Jurkat, Clone E6-1 (cell line): ENCODE measurements at regions not wholly inside any gene's neighbourhood (a gene's known extent, or its start where the extent isn't known, plus 50 kb on each side); places are given as distances from the start of the nearest gene placed in this dataset.
"Not testable (repeated sequence)": the region's sequence is repeated elsewhere in the genome, so short reads cannot be mapped to it uniquely, and the experiment has no call there.

Source experiments
- DNase-seq: peaks from one replicate; pipeline ENCODE4 v3.0.0-alpha.2; 2011; ENCODE audit warnings: low read depth, low spot score
- H3K4me3 ChIP-seq: 2 replicates; pipeline ENCODE4 v1.5.1; 2011; ENCODE audit warnings: mild to moderate bottlenecking, low read length, control low read depth, moderate library complexity

- DNase-seq, H3K4me3 ChIP-seq: not testable (repeated sequence)
Observed at GRCh38 chr18:11479031-11479430, 130.4 kb upstream of the SLC35G4 start.

GRCh38 chr18:11470941-11471340 lies 138.5 kb upstream of the SLC35G4 start:
- no peak overlapping the region for H3K4me3 ChIP-seq
- DNase-seq: peak; percentile 3

- no peak overlapping the region for H3K4me3 ChIP-seq
- no peak for DNase-seq
Observed at GRCh38 chr18:11468617-11469016, 140.8 kb upstream of the SLC35G4 start.

GRCh38 chr18:11468120-11468519 lies 141.3 kb upstream of the SLC35G4 start:
- DNase-seq: no peak

GRCh38 chr18:11467611-11468010 lies 141.8 kb upstream of the SLC35G4 start:
- DNase-seq: no peak
- H3K4me3 ChIP-seq: no peak overlapping the region

More at GRCh38 chr18:11468120-11468519, 141.3 kb upstream of the SLC35G4 start:
- no peak overlapping the region for H3K4me3 ChIP-seq

- DNase-seq: no peak
- H3K4me3 ChIP-seq: no peak overlapping the region
Observed at GRCh38 chr18:11464129-11464528, 145.3 kb upstream of the SLC35G4 start.

GRCh38 chr18:11458447-11458846 lies 150.9 kb upstream of the SLC35G4 start:
- no peak overlapping the region for H3K4me3 ChIP-seq
- DNase-seq: no peak

- DNase-seq, H3K4me3 ChIP-seq: not testable (repeated sequence)
Observed at GRCh38 chr18:11457853-11458252, 151.5 kb upstream of the SLC35G4 start.

GRCh38 chr18:11454040-11454439 lies 155.4 kb upstream of the SLC35G4 start:
- no peak overlapping the region for H3K4me3 ChIP-seq
- no peak for DNase-seq

GRCh38 chr18:11444169-11444568 lies 165.2 kb upstream of the SLC35G4 start:
- DNase-seq, H3K4me3 ChIP-seq: not testable (repeated sequence)

- no peak for DNase-seq
- H3K4me3 ChIP-seq: no peak overlapping the region
Observed at GRCh38 chr18:11437046-11437445, 172.3 kb upstream of the SLC35G4 start.

- no peak for DNase-seq
- no peak overlapping the region for H3K4me3 ChIP-seq
Observed at GRCh38 chr18:11432360-11432811, 177.0 kb upstream of the SLC35G4 start.

GRCh38 chr18:11429876-11430275 lies 179.5 kb upstream of the SLC35G4 start:
- no peak overlapping the region for H3K4me3 ChIP-seq
- DNase-seq: no peak

GRCh38 chr18:11425211-11425610 lies 184.2 kb upstream of the SLC35G4 start:
- no peak overlapping the region for H3K4me3 ChIP-seq
- no peak for DNase-seq

GRCh38 chr18:11419338-11419737 lies 190.1 kb upstream of the SLC35G4 start:
- no peak overlapping the region for H3K4me3 ChIP-seq
- no peak for DNase-seq

GRCh38 chr18:11412811-11413210 lies 196.6 kb upstream of the SLC35G4 start:
- H3K4me3 ChIP-seq: no peak overlapping the region
- no peak for DNase-seq

GRCh38 chr18:11411048-11411447 lies 198.3 kb upstream of the SLC35G4 start:
- no peak for DNase-seq
- H3K4me3 ChIP-seq: no peak overlapping the region

GRCh38 chr18:11408555-11409065 lies 200.8 kb upstream of the SLC35G4 start:
- H3K4me3 ChIP-seq: no peak overlapping the region
- DNase-seq: no peak

- no peak overlapping the region for H3K4me3 ChIP-seq
- no peak for DNase-seq
Observed at GRCh38 chr18:11407940-11408339, 201.5 kb upstream of the SLC35G4 start.

GRCh38 chr18:11405804-11406203 lies 203.6 kb upstream of the SLC35G4 start:
- no peak for DNase-seq
- H3K4me3 ChIP-seq: no peak overlapping the region

GRCh38 chr18:11400703-11401102 lies 208.7 kb upstream of the SLC35G4 start:
- no peak for DNase-seq

GRCh38 chr18:11398625-11399024 lies 210.8 kb upstream of the SLC35G4 start:
- no peak for DNase-seq

More at GRCh38 chr18:11400703-11401102, 208.7 kb upstream of the SLC35G4 start:
- H3K4me3 ChIP-seq: no peak overlapping the region

More at GRCh38 chr18:11398625-11399024, 210.8 kb upstream of the SLC35G4 start:
- H3K4me3 ChIP-seq: no peak overlapping the region
